ENCODE measurements at regions not wholly inside any gene's neighbourhood (a gene's known extent, or its start where the extent isn't known, plus 50 kb on each side); places are given as distances from the start of the nearest gene placed in this dataset.

GRCh38 chrX:143306991-143307937, 210.0 kb downstream of the SPANXN3 start:
- TF ChIP-seq POLR2A (IDR thresholded peaks at IDR 0.05): no peak
- TF ChIP-seq CTCF (IDR thresholded peaks at IDR 0.05): no peak

Data from right lobe of liver (tissue), 4 donors.